SKM-1 treated with dmso at 0.1 percent for 144 hours (cell line): ENCODE measurements at regions not wholly inside any gene's neighbourhood (a gene's known extent, or its start where the extent isn't known, plus 50 kb on each side); places are given as distances from the start of the nearest gene placed in this dataset.

Experiments
- DNase-seq: peaks from one replicate; lab custom pipeline; 2025; ENCODE audit not compliant: unreplicated experiment; lab: John Stamatoyannopoulos, UW

- DNase-seq = no peak
Measured at GRCh38 chr9:93829271-93830011, 125.7 kb downstream of the BARX1 start.

GRCh38 chr9:93828331-93829097, 126.6 kb downstream of the BARX1 start:
- no peak for DNase-seq

GRCh38 chr9:93827545-93828330, 127.4 kb downstream of the BARX1 start:
- peak; percentile 2 for DNase-seq

- no peak for DNase-seq
Measured at GRCh38 chr9:93826905-93827544, 128.1 kb downstream of the BARX1 start.

- no peak for DNase-seq
Measured at GRCh38 chr9:93826209-93826608, 128.9 kb downstream of the BARX1 start.

GRCh38 chr9:93825348-93826115, 129.6 kb downstream of the BARX1 start:
- no peak for DNase-seq

- no peak for DNase-seq
Measured at GRCh38 chr9:93824386-93825294, 130.5 kb downstream of the BARX1 start.

GRCh38 chr9:93823245-93824072, 131.7 kb downstream of the BARX1 start:
- DNase-seq = no peak

GRCh38 chr9:93822229-93822628, 132.9 kb downstream of the BARX1 start:
- no peak for DNase-seq

- no peak for DNase-seq
Measured at GRCh38 chr9:93821307-93821703, 133.8 kb downstream of the BARX1 start.

- no peak for DNase-seq
Measured at GRCh38 chr9:93820667-93821306, 134.4 kb downstream of the BARX1 start.

GRCh38 chr9:93819905-93820304, 135.2 kb downstream of the BARX1 start:
- no peak for DNase-seq

- DNase-seq = no peak
Measured at GRCh38 chr9:93818827-93819472, 136.2 kb downstream of the BARX1 start.

GRCh38 chr9:93818237-93818636, 136.9 kb downstream of the BARX1 start:
- no peak for DNase-seq

- DNase-seq = no peak
Measured at GRCh38 chr9:93815677-93816076, 139.5 kb downstream of the BARX1 start.

GRCh38 chr9:93815135-93815534, 140.0 kb downstream of the BARX1 start:
- no peak for DNase-seq

- DNase-seq = no peak
Measured at GRCh38 chr9:93814077-93814956, 140.8 kb downstream of the BARX1 start.
